Psoas muscle (tissue), 7 donors: ENCODE measurements at regions not wholly inside any gene's neighbourhood (a gene's known extent, or its start where the extent isn't known, plus 50 kb on each side); places are given as distances from the start of the nearest gene placed in this dataset.

Experiments used
- ATAC-seq, 4 donors: fragments of 200-7000 bp; cut with Tn5 transposase; one replicate each; pipeline ENCODE4 v1.9.1; 2020; ENCODE audit warnings: moderate library complexity in 3 of 4, mild to moderate bottlenecking in 2 of 4
- DNase-seq, 2 donors: peaks; one replicate each; pipeline ENCODE4 v3.0.0-alpha.2; 2020
- H3K27ac ChIP-seq: fragments of 200-600 bp; one replicate; pipeline ENCODE4 v1.8.0; 2022
- H3K27me3 ChIP-seq, 3 donors: fragments of 200-600 bp in 1 of 3; one replicate each; pipeline versions ENCODE4 v1.6.1 to v1.8.0; 2013 to 2022; ENCODE audit warnings: low read length in 2 of 3, mild to moderate bottlenecking in 2 of 3, moderate library complexity in 1 of 3; ENCODE audit not compliant: insufficient read depth in 3 of 3
- H3K36me3 ChIP-seq, 2 donors: fragments of 200-600 bp in 1 of 2; one replicate each; pipeline versions ENCODE4 v1.6.1 to v1.8.0; 2013 to 2022; ENCODE audit warnings: low read depth in 1 of 2, mild to moderate bottlenecking in 1 of 2, moderate library complexity in 1 of 2; ENCODE audit not compliant: insufficient read depth in 1 of 2
- H3K4me1 ChIP-seq: fragments of 200-600 bp; one replicate; pipeline ENCODE4 v1.8.0; 2022
- H3K4me3 ChIP-seq: fragments of 200-600 bp; one replicate; pipeline ENCODE4 v1.8.0; 2022; ENCODE audit warnings: mild to moderate bottlenecking
- H3K9me3 ChIP-seq: fragments of 200-600 bp; one replicate; pipeline ENCODE4 v1.8.0; 2022
- WGBS, 3 donors: extraction: QIAGEN DNeasy Blood & Tissue Kit; methylation state at CpG; one replicate each; pipeline versions ENCODE4 v1.1.6 to v1.1.7; 2013; 5-methylcytosine and 5-hydroxymethylcytosine counted together
- intact Hi-C, 2 donors: fragments of 100-400 bp; cut with DNase I; formaldehyde crosslinking; loops; one replicate each; pipeline versions ENCODE4 v1.11.0 to v1.14.2; 2022
- TF ChIP-seq, protein P1 (sequence below): fragments of 200-600 bp; IDR thresholded peaks from one replicate; pipeline ENCODE4 v1.8.0; 2022; ENCODE audit warnings: antibody characterized with exemption
- donor health status: healthy with polysubstance abuse.
- donor health status: DM: no; HTN: no; CAD: no; lungs with moderate emphysema.
- donor health status: Bipolar disorder and iron deficiency.
- donor health status: healthy.
- donor health status: DM: yes; HTN: yes; CAD: no.
- donor health status: DM: no; HTN: no; CAD: no.
- donor health status: DM: yes; HTN: yes; CAD: no.

GRCh38 chr2:3962719-3963118 is 259.3 kb downstream of the DCDC2C start:
- no peak overlapping the region for H3K27ac ChIP-seq
- H3K27me3 ChIP-seq = no peaks in the 10 kb centered on the region
- intact Hi-C loops = no loop called here
- 85 to 93% (median 87%) methylated on average over 5 of the region's 5 CpGs for WGBS, 3 donors
- H3K36me3 ChIP-seq = no peaks in the 10 kb centered on the region
- ATAC-seq (no peak), DNase-seq (no peak)
- TF ChIP-seq, protein P1, sequence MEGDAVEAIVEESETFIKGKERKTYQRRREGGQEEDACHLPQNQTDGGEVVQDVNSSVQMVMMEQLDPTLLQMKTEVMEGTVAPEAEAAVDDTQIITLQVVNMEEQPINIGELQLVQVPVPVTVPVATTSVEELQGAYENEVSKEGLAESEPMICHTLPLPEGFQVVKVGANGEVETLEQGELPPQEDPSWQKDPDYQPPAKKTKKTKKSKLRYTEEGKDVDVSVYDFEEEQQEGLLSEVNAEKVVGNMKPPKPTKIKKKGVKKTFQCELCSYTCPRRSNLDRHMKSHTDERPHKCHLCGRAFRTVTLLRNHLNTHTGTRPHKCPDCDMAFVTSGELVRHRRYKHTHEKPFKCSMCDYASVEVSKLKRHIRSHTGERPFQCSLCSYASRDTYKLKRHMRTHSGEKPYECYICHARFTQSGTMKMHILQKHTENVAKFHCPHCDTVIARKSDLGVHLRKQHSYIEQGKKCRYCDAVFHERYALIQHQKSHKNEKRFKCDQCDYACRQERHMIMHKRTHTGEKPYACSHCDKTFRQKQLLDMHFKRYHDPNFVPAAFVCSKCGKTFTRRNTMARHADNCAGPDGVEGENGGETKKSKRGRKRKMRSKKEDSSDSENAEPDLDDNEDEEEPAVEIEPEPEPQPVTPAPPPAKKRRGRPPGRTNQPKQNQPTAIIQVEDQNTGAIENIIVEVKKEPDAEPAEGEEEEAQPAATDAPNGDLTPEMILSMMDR = no peak
- no peaks in the 10 kb centered on the region for H3K9me3 ChIP-seq
- H3K4me1 ChIP-seq = no peaks in the 10 kb centered on the region
- no peak overlapping the region for H3K4me3 ChIP-seq

DNA sequence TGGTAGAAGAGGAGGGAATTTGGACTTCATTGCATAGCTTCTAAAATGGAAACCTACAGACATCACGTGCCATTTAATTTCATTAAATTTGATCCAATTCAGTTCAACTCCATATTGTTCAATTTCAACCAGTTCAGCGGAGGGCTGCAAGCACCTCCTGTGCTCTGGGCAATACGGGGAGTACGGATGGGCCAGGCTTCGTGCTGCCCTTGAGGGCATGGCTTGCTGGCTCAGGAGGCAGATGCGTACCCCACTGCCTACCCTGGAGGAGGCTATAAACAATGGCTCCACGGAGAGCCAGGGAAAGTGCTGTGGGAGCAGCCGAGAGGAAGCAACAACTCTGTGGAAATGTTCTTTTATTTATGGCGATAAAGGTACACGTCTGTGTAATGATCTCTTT is 261.8 kb downstream of the DCDC2C start:
- WGBS, 3 donors = 81 to 92% (median 88%) methylated on average over 10 of the region's 10 CpGs

GRCh38 chr2:3965953-3966352 is 262.6 kb downstream of the DCDC2C start:
- no peak for ATAC-seq
- intact Hi-C loops = no loop called here
- no peaks in the 10 kb centered on the region for H3K9me3 ChIP-seq

More for the DNA sequence above, 261.8 kb downstream of the DCDC2C start:
- no peaks in the 10 kb centered on the region for H3K4me1 ChIP-seq
- H3K27me3 ChIP-seq = peaks cover 0 to 2% (median 0%) of the 10 kb centered on the region in 3 donors
- no peak overlapping the region for H3K4me3 ChIP-seq
- ATAC-seq (no peak), DNase-seq (no peak)
- no peaks in the 10 kb centered on the region for H3K9me3 ChIP-seq
- H3K36me3 ChIP-seq = no peaks in the 10 kb centered on the region
- intact Hi-C loops = no loop called here
- TF ChIP-seq, protein P1 = no peak
- no peak overlapping the region for H3K27ac ChIP-seq

DNA sequence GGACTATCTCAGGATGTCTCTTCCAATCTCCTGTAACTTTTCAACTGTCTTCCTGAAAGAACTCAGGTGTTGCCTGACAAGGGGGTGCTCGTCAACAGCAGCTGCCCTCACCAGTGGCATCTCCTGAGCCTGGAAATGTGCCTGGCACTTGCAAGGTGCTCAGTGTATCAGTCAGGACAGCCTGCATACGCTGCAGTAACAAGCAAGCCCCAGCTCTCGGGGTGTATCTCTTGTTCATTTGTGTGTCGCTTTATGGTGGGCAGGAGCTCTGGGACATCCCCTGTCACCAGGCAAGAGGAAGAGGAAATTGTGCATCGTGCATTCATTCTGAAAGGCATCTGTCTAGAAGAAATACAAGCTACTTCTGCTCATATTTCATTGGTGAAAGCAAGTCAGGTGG is 263.1 kb downstream of the DCDC2C start:
- H3K27me3 ChIP-seq = peaks cover 0 to 2% (median 0%) of the 10 kb centered on the region in 3 donors
- DNase-seq (no peak), ATAC-seq (no peak)
- H3K27ac ChIP-seq = no peak overlapping the region
- no peaks in the 10 kb centered on the region for H3K36me3 ChIP-seq
- TF ChIP-seq, protein P1 = no peak
- no peaks in the 10 kb centered on the region for H3K9me3 ChIP-seq
- H3K4me1 ChIP-seq = no peaks in the 10 kb centered on the region
- H3K4me3 ChIP-seq = no peak overlapping the region
- 86 to 89% (median 88%) methylated on average over 5 of the region's 5 CpGs for WGBS, 3 donors
- intact Hi-C loops = no loop called here

More at GRCh38 chr2:3965953-3966352, 262.6 kb downstream of the DCDC2C start:
- H3K27me3 ChIP-seq = peaks cover 0 to 2% (median 0%) of the 10 kb centered on the region in 3 donors
- no peak for DNase-seq
- no peaks in the 10 kb centered on the region for H3K36me3 ChIP-seq
- no peaks in the 10 kb centered on the region for H3K4me1 ChIP-seq
- no peak overlapping the region for H3K4me3 ChIP-seq
- TF ChIP-seq, protein P1 = no peak
- no peak overlapping the region for H3K27ac ChIP-seq
- 77 to 86% (median 85%) methylated on average over 5 of the region's 5 CpGs for WGBS, 3 donors

- H3K4me1 ChIP-seq = no peaks in the 10 kb centered on the region
- H3K27ac ChIP-seq = no peak overlapping the region
- H3K27me3 ChIP-seq = peaks cover 0 to 2% (median 0%) of the 10 kb centered on the region in 3 donors
- no peak overlapping the region for H3K4me3 ChIP-seq
- ATAC-seq = no peak
- no peaks in the 10 kb centered on the region for H3K9me3 ChIP-seq
- 51 to 55% (median 53%) methylated on average over 6 of the region's 6 CpGs for WGBS, 3 donors
- TF ChIP-seq, protein P1 = no peak
- no peak for DNase-seq
- intact Hi-C loops = no loop called here
- H3K36me3 ChIP-seq = no peaks in the 10 kb centered on the region
Measured at GRCh38 chr2:3968736-3969135, 265.4 kb downstream of the DCDC2C start.
